Erythroblast (primary cell): ENCODE measurements at regions not wholly inside any gene's neighbourhood (a gene's known extent, or its start where the extent isn't known, plus 50 kb on each side); places are given as distances from the start of the nearest gene placed in this dataset.

ENCODE experiments used
- GATA1 ChIP-seq: IDR thresholded peaks from 2 replicates; pipeline ENCODE4 v1.6.1; 2011; ENCODE audit warnings: low read depth, mild to moderate bottlenecking, control low read depth, low read length, moderate library complexity
- POLR2A ChIP-seq: IDR thresholded peaks from 2 replicates; pipeline ENCODE4 v1.6.1; 2011; ENCODE audit warnings: mild to moderate bottlenecking, low read length

DNA sequence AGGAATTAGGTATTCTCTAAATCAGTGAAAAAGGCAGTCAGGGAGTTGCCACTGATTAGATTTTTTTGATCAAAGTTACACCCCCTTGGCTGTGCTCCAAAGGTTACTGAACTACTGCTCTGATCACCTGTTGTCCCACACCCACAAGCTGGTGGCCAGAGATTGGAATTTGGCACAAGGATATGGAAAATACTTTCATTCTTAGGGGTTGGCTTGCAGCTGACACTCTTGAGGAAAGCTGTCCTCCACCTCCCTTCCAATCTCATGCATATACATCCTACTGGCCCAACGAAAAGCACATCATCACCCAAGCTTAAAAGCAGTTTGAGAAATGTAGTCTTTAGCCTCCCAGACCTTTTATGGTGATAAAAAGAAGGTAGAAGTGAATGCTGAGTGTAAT lies 329.5 kb upstream of the CHAC2 start:
- no peak for TF ChIP-seq POLR2A
- TF ChIP-seq GATA1, result no peak
